GM10248 (cell line): ENCODE measurements at regions not wholly inside any gene's neighbourhood (a gene's known extent, or its start where the extent isn't known, plus 50 kb on each side); places are given as distances from the start of the nearest gene placed in this dataset.
"Not testable (repeated sequence)": the region's sequence is repeated elsewhere in the genome, so short reads cannot be mapped to it uniquely, and the experiment has no call there.

Experiments
- CTCF ChIA-PET: fragments of 300-600 bp; sonication (Branson Sonifier 250); formaldehyde crosslinking; extraction: SDS; loops from one replicate; lab custom pipeline; 2021; ENCODE audit warnings: antibody characterized with exemption; lab: Yijun Ruan, JAX
- POLR2A ChIA-PET: fragments of 350-650 bp; sonication (Branson Sonifier 250); formaldehyde crosslinking; extraction: SDS; loops from one replicate; lab custom pipeline; 2020; ENCODE audit warnings: antibody characterized with exemption; lab: Yijun Ruan, JAX
- DNase-seq: peaks from one replicate; pipeline ENCODE4 v3.0.0; 2012; ENCODE audit errors: extremely low spot score
- TF ChIP-seq, protein P1 (sequence below): IDR thresholded peaks from 2 replicates; pipeline ENCODE4 v1.5.1; 2012; ENCODE audit warnings: mild to moderate bottlenecking, low read depth; ENCODE audit errors: extremely low read depth, missing control alignments, control extremely low read depth

DNA sequence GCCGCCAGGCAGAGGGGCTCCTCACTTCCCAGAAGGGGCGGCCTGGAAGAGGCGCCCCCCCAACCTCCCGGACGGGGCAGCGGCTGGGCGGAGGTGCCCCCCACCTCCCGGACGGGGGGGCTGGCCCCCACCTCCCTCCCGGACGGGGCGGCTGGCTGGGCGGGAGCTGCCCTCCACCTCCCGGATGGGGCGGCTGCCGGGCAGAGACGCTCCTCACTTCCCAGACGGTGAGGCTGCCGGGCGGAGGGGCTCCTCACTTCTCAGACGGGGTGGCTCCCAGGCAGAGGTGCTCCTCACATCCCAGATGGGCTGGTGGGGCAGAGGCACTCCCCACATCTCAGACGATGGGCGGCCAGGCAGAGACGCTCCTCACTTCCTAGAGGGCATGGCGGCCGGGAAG is 389.7 kb upstream of the EYS start:
- TF ChIP-seq, protein P1, sequence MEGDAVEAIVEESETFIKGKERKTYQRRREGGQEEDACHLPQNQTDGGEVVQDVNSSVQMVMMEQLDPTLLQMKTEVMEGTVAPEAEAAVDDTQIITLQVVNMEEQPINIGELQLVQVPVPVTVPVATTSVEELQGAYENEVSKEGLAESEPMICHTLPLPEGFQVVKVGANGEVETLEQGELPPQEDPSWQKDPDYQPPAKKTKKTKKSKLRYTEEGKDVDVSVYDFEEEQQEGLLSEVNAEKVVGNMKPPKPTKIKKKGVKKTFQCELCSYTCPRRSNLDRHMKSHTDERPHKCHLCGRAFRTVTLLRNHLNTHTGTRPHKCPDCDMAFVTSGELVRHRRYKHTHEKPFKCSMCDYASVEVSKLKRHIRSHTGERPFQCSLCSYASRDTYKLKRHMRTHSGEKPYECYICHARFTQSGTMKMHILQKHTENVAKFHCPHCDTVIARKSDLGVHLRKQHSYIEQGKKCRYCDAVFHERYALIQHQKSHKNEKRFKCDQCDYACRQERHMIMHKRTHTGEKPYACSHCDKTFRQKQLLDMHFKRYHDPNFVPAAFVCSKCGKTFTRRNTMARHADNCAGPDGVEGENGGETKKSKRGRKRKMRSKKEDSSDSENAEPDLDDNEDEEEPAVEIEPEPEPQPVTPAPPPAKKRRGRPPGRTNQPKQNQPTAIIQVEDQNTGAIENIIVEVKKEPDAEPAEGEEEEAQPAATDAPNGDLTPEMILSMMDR: no peak
- CTCF ChIA-PET: no interaction called here
- POLR2A ChIA-PET: no interaction called here
- DNase-seq: no peak

- ChIA-PET POLR2A (no interaction called here), CTCF (no interaction called here)
These were observed 387.6 kb upstream of the EYS start for GRCh38 chr6:66094615-66095014.

DNA sequence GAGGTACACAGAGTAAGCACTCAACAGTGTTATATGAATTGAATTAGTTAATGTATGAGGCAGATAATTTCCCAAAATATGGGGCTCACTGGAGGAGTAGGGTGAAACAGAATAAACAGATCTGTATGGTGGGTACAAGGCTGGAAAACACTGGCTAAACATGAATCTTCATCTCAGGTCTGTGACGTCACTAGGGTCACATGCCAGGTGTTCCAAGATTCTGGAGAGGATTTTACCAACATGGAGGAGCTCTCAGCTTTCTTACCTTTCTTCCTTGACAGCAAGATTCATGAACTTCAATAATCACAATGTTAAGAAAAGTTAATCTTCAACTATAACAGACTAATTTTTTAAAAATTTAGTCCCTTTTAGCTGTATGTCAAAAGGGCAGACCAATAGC is 385.3 kb upstream of the EYS start:
- DNase-seq, CTCF ChIA-PET, POLR2A ChIA-PET: not testable (repeated sequence)

More at GRCh38 chr6:66094615-66095014, 387.6 kb upstream of the EYS start:
- DNase-seq: no peak
- TF ChIP-seq, protein P1: no peak

DNA sequence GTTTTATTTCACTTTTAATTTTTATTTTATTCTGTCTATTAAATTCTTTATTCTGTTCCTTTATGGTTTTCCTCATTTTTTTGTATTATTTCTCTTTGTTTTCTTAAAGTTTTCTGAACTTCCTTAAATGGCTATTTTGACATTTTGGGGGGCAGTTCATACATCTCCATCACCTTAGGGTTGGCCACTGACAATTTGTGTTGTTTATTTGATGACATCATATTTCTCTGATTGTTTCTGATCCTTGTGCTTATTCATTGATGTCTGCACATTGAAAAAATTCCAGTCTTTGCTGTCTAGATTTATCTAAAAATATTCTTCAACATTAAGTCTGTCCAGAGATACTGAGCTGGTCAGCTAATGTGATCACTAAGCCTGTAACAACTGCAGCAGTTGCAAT is 379.5 kb upstream of the EYS start:
- ChIA-PET POLR2A (no interaction called here), CTCF (no interaction called here)
- TF ChIP-seq, protein P1: no peak
- DNase-seq: no peak

- TF ChIP-seq, protein P1: no peak
- ChIA-PET CTCF (no interaction called here), POLR2A (no interaction called here)
- no peak for DNase-seq
These were observed 375.9 kb upstream of the EYS start for GRCh38 chr6:66082914-66083313.

- no peak for DNase-seq
- ChIA-PET CTCF (no interaction called here), POLR2A (no interaction called here)
- TF ChIP-seq, protein P1: no peak
These were observed 361.9 kb upstream of the EYS start for GRCh38 chr6:66068907-66069306.

- ChIA-PET CTCF (no interaction called here), POLR2A (no interaction called here)
- no peak for DNase-seq
- TF ChIP-seq, protein P1: no peak
These were observed 361.0 kb upstream of the EYS start for GRCh38 chr6:66068033-66068432.
